ENCODE measurements at regions not wholly inside any gene's neighbourhood (a gene's known extent, or its start where the extent isn't known, plus 50 kb on each side); places are given as distances from the start of the nearest gene placed in this dataset.

DNA sequence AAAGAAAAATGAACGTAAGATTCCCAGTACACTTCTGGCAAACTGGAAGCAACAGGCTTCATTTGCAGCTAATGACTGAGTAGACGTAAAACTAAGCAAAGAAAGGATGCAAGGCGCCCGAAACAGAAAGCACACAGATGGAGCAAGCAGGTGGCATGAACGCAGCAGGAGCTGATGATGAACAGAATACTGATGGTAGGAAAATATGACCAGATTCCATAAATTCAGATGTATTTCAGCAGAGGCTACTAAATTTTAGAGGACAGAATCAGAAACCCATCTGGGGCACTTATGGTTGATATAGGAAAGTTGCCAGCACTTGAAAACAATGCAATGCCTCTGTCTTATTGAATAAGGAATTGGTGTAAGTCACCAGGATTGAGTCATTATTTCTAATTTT is 658.7 kb upstream of the LINC00305 start:
- DNase-seq (ENCODE audit: low read depth) = no peak
- TF ChIP-seq, protein P1, sequence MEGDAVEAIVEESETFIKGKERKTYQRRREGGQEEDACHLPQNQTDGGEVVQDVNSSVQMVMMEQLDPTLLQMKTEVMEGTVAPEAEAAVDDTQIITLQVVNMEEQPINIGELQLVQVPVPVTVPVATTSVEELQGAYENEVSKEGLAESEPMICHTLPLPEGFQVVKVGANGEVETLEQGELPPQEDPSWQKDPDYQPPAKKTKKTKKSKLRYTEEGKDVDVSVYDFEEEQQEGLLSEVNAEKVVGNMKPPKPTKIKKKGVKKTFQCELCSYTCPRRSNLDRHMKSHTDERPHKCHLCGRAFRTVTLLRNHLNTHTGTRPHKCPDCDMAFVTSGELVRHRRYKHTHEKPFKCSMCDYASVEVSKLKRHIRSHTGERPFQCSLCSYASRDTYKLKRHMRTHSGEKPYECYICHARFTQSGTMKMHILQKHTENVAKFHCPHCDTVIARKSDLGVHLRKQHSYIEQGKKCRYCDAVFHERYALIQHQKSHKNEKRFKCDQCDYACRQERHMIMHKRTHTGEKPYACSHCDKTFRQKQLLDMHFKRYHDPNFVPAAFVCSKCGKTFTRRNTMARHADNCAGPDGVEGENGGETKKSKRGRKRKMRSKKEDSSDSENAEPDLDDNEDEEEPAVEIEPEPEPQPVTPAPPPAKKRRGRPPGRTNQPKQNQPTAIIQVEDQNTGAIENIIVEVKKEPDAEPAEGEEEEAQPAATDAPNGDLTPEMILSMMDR (IDR thresholded peaks at IDR 0.05; ENCODE audit: insufficient read depth, low read depth, low read length) = no peak
- no peak overlapping the region for H3K4me3 ChIP-seq (ENCODE audit: low read depth, low read length)

DNA sequence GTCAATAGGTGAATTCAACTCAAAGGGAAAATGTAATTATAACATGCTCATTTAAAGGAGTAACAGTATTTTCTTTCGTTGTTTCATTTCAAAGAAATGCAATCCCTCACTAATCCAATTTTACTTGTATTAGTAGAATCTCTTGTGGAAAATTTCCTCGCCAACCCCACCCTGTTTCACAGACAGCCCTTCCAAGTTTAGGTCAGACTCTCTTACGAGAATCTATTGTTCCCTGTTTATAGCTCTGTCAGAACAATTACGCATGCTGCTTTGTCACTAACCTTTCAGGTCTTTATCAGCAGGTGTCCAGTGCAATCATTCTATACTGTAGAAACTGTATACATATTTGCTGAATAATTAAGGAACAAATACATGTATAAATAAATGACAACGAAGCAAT is 657.8 kb upstream of the LINC00305 start:
- TF ChIP-seq, protein P1 (IDR thresholded peaks at IDR 0.05; ENCODE audit: insufficient read depth, low read depth, low read length) = no peak
- no peak for DNase-seq (ENCODE audit: low read depth)
- no peak overlapping the region for H3K4me3 ChIP-seq (ENCODE audit: low read depth, low read length)

DNA sequence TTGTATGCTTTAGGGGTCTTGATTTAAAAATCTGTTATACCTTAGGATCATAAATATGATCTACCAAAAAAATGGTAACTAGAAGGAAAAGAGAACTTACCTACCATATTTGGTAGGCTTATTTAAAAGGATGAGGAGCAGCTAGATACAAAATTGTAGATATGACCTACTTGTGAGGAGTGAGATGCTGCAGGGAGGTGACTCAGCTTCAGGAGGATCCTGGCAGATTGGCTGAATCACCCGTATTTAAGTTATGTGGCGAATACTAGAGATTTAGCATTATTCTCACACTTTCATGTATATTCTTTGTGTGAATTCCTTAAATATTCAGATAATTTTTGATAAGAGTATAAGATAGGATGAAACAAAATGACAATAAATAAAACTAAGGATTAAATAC is 657.3 kb upstream of the LINC00305 start:
- TF ChIP-seq, protein P1 (IDR thresholded peaks at IDR 0.05; ENCODE audit: insufficient read depth, low read depth, low read length) = no peak
- H3K4me3 ChIP-seq (ENCODE audit: low read depth, low read length) = no peak overlapping the region
- no peak for DNase-seq (ENCODE audit: low read depth)

- no peak for DNase-seq (ENCODE audit: low read depth)
Measured at GRCh38 chr18:64803471-64803870, 654.6 kb upstream of the LINC00305 start.

GRCh38 chr18:64800151-64800550 is 651.3 kb upstream of the LINC00305 start:
- no peak for DNase-seq (ENCODE audit: low read depth)
- H3K4me3 ChIP-seq (ENCODE audit: low read depth, low read length) = no peak overlapping the region
- TF ChIP-seq, protein P1 (IDR thresholded peaks at IDR 0.05; ENCODE audit: insufficient read depth, low read depth, low read length) = no peak

More at GRCh38 chr18:64803471-64803870, 654.6 kb upstream of the LINC00305 start:
- TF ChIP-seq, protein P1 (IDR thresholded peaks at IDR 0.05; ENCODE audit: insufficient read depth, low read depth, low read length) = no peak
- H3K4me3 ChIP-seq (ENCODE audit: low read depth, low read length) = no peak overlapping the region

- no peak overlapping the region for H3K4me3 ChIP-seq (ENCODE audit: low read depth, low read length)
- TF ChIP-seq, protein P1 (IDR thresholded peaks at IDR 0.05; ENCODE audit: insufficient read depth, low read depth, low read length) = no peak
- DNase-seq (ENCODE audit: low read depth) = no peak
Measured at GRCh38 chr18:64799376-64799775, 650.5 kb upstream of the LINC00305 start.

- no peak for DNase-seq (ENCODE audit: low read depth)
- TF ChIP-seq, protein P1 (IDR thresholded peaks at IDR 0.05; ENCODE audit: insufficient read depth, low read depth, low read length) = no peak
- H3K4me3 ChIP-seq (ENCODE audit: low read depth, low read length) = no peak overlapping the region
Measured at GRCh38 chr18:64791236-64791635, 642.3 kb upstream of the LINC00305 start.

Data from fibroblast of villous mesenchyme (primary cell).